Gastrocnemius medialis (tissue), 4 donors: ENCODE measurements at regions not wholly inside any gene's neighbourhood (a gene's known extent, or its start where the extent isn't known, plus 50 kb on each side); places are given as distances from the start of the nearest gene placed in this dataset.
A peak's percentile ranks its signal among the peaks of the same experiment; 100 is the strongest.
"Not testable (repeated sequence)": the region's sequence is repeated elsewhere in the genome, so short reads cannot be mapped to it uniquely, and the experiment has no call there.

Experiments used
- ATAC-seq, 2 donors: fragments of 150-250 bp; one replicate each; pipeline ENCODE4 v1.9.1; 2016
- DNase-seq, 2 donors: peaks; one replicate each; pipeline ENCODE4 v3.0.0-alpha.2; 2019
- H3K27ac ChIP-seq, 4 donors: fragments of 200-600 bp; sonication (generic); 1 replicate in 1 of 4; 2 replicates in 3 of 4; pipeline ENCODE4 v1.5.1; 2016 to 2018; ENCODE audit warnings: mild to moderate bottlenecking in 2 of 4, moderate library complexity in 1 of 4
- H3K27me3 ChIP-seq, 3 donors: fragments of 200-600 bp; sonication (generic) in 2 of 3; 1 replicate in 1 of 3; 2 replicates in 2 of 3; pipeline versions ENCODE4 v1.5.1 to v1.6.0; 2016 to 2019; ENCODE audit warnings: mild to moderate bottlenecking in 1 of 3, moderate library complexity in 1 of 3
- H3K36me3 ChIP-seq, 2 donors: fragments of 200-600 bp; sonication (generic) in 1 of 2; one replicate each; pipeline ENCODE4 v1.5.1; 2017 to 2018
- H3K4me1 ChIP-seq, 2 donors: fragments of 200-600 bp; sonication (generic) in 1 of 2; one replicate each; pipeline ENCODE4 v1.5.1; 2016 to 2017; ENCODE audit warnings: mild to moderate bottlenecking in 2 of 2
- H3K4me3 ChIP-seq, 4 donors: fragments of 200-600 bp; sonication (generic) in 3 of 4; 1 replicate in 1 of 4; 2 replicates in 3 of 4; pipeline ENCODE4 v1.5.1; 2016 to 2019; ENCODE audit warnings: mild to moderate bottlenecking in 2 of 4
- H3K9me3 ChIP-seq, 3 donors: fragments of 200-600 bp; sonication (generic) in 2 of 3; 1 replicate in 1 of 3; 2 replicates in 2 of 3; pipeline ENCODE4 v1.5.1; 2016 to 2019
- POLR2A ChIP-seq, 2 donors: fragments of 450-650 bp; IDR thresholded peaks; one replicate each; pipeline ENCODE4 v1.6.1; 2017; ENCODE audit warnings: antibody characterized with exemption in 2 of 2, mild to moderate bottlenecking in 2 of 2, moderate library complexity in 2 of 2
- in situ Hi-C, 4 donors: fragments of 200-750 bp; cut with MboI; loops; one replicate each; pipeline versions ENCODE4 v1.15.0 to v1.8.0; 2017; ENCODE audit warnings: low sequenced_read_pairs in 4 of 4
- intact Hi-C: fragments of 100-400 bp; cut with DNase I; formaldehyde crosslinking; loops from one replicate; pipeline ENCODE4 v1.15.1; 2023; ENCODE audit warnings: low total_unique reads
- TF ChIP-seq, protein P1 (sequence below), 5 experiments: fragments of 450-650 bp in 3 of 5; fragments of 200-600 bp in 2 of 5; sonication (generic) in 2 of 5; IDR thresholded peaks in 4 of 5; conservative IDR thresholded peaks in 1 of 5; 1 replicate in 4 of 5; 2 replicates in 1 of 5; pipeline ENCODE4 v1.5.1; 2016 to 2019; ENCODE audit warnings: antibody characterized with exemption in 5 of 5, mild to moderate bottlenecking in 3 of 5, moderate library complexity in 3 of 5

DNA sequence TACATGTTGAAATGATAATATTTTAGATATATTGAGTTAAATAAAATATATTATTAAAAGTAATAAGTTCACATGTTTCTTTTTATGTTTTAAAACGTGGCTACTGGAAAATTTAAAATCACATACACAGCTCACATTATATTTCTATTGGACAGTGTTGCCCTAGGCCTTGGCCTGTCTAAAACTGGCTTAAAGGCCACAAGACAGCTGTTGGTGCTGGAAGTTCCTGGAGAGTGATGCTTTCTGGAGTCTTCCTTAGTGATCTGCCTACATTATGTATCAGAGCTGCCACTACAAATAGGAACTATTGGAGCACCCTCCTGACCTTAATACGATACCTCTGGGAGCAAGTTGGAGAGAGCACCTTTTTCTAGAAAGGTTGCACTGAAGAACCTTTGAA is 254.1 kb upstream of the C2CD4B start:
- no peak for ATAC-seq
- TF ChIP-seq POLR2A (IDR thresholded peaks at IDR 0.05), result no peak
- TF ChIP-seq, protein P1, sequence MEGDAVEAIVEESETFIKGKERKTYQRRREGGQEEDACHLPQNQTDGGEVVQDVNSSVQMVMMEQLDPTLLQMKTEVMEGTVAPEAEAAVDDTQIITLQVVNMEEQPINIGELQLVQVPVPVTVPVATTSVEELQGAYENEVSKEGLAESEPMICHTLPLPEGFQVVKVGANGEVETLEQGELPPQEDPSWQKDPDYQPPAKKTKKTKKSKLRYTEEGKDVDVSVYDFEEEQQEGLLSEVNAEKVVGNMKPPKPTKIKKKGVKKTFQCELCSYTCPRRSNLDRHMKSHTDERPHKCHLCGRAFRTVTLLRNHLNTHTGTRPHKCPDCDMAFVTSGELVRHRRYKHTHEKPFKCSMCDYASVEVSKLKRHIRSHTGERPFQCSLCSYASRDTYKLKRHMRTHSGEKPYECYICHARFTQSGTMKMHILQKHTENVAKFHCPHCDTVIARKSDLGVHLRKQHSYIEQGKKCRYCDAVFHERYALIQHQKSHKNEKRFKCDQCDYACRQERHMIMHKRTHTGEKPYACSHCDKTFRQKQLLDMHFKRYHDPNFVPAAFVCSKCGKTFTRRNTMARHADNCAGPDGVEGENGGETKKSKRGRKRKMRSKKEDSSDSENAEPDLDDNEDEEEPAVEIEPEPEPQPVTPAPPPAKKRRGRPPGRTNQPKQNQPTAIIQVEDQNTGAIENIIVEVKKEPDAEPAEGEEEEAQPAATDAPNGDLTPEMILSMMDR (IDR thresholded peaks at IDR 0.05 in 4 of 5, conservative IDR thresholded peaks at IDR 0.05 in 1 of 5), result no peak
- intact Hi-C loops, result no loop called here
- H3K4me1 ChIP-seq, result peaks cover 4 to 23% of the 10 kb centered on the region in 2 donors
- in situ Hi-C loops, result no loop called here
- H3K9me3 ChIP-seq, result no peaks in the 10 kb centered on the region
- no peaks in the 10 kb centered on the region for H3K27me3 ChIP-seq
- no peak overlapping the region for H3K4me3 ChIP-seq
- no peak overlapping the region for H3K27ac ChIP-seq
- no peaks in the 10 kb centered on the region for H3K36me3 ChIP-seq
- DNase-seq, result no peak

DNA sequence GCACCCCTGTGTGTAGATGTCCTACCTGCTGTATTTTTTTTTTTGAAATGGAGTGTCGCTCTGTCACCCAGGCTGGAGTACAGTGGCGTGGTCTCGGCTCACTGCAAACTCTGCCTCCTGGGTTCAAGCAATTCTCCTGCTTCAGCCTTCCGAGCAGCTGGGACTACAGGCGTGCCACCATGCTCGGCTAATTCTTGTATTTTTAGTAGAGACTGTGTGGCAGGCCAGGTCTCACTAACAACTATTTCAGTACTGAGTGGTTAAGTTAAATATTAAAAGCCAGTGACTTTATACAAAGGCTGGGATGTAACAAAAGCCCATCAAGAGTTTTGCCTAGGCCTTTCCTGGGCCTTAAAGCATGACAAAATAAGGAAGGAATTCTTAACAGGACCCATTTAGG is 255.3 kb upstream of the C2CD4B start:
- in situ Hi-C loops, H3K36me3 ChIP-seq: not testable (repeated sequence)

DNA sequence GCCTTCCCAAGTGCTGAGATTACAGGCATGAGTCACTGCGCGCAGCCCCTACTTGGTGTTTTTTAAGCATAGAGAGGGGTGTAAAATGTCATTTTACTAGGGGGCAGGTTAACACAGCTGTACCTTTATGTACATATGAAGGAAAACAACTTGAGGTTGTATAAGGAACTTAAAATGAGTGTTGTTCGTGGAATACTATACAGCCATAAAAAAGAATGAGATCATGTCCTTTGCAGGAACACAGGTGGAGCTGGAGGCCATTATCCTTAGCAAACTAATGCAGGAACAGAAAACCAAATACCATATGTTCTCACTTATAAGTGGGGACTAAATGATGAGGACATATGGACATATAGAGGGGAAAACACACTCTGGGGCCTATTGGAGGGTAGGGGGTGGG is 256.2 kb upstream of the C2CD4B start:
- Histone ChIP-seq H3K27ac (no peak overlapping the region), H3K4me3 (no peak overlapping the region), H3K9me3 (no peaks in the 10 kb centered on the region), H3K36me3 (no peaks in the 10 kb centered on the region), H3K4me1 (peaks cover 3 to 23% of the 10 kb centered on the region in 2 donors), H3K27me3 (no peaks in the 10 kb centered on the region)
- in situ Hi-C loops (no loop called here), intact Hi-C loops (no loop called here)
- DNase-seq (no peak), ATAC-seq (no peak)
- TF ChIP-seq, protein P1 (IDR thresholded peaks at IDR 0.05 in 4 of 5, conservative IDR thresholded peaks at IDR 0.05 in 1 of 5), result no peak
- TF ChIP-seq POLR2A (IDR thresholded peaks at IDR 0.05), result no peak

More for the DNA sequence above, 255.3 kb upstream of the C2CD4B start:
- H3K4me3 ChIP-seq, ATAC-seq, DNase-seq, intact Hi-C loops, H3K27ac ChIP-seq, H3K27me3 ChIP-seq, H3K9me3 ChIP-seq: not testable (repeated sequence)
- H3K4me1 ChIP-seq, result peaks cover 3 to 23% of the 10 kb centered on the region in 2 donors

DNA sequence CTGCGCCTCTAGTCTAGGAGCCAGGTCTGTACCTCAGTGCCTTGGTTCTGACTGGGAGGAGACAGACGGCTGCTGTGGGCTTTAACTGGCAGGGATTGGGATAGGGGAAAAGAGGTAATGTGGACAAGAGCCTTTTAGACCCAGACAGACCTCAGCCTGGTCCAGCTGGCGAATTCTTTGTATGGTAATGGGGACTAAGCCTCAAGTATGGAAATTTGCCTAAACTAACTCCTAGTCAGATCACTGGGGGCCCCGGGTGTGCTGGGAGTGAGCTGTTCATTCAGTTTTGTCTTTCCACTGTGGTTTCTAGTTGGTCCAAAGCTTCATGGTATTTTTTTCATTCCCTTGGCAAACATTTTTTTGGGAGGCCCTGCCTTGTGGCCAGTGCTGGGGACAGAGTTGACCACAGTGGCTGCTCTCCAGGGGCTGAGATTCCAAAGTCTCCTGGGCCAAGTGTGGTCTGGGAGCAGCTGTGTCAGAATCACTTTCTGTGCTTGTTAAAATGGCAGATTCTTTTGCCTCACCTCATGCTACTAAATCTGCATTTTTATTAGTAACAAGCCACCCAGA is 261.4 kb upstream of the C2CD4B start:
- H3K9me3 ChIP-seq, result no peaks in the 10 kb centered on the region
- in situ Hi-C loops (no loop called here), intact Hi-C loops (no loop called here)
- no peaks in the 10 kb centered on the region for H3K27me3 ChIP-seq
- H3K4me1 ChIP-seq, result peaks cover 16 to 42% of the 10 kb centered on the region in 2 donors
- no peak overlapping the region for H3K4me3 ChIP-seq
- ATAC-seq, result peak in 1 of 2 donors; percentile 45
- H3K36me3 ChIP-seq, result no peaks in the 10 kb centered on the region
- no peak for TF ChIP-seq POLR2A (IDR thresholded peaks at IDR 0.05)
- TF ChIP-seq, protein P1 (IDR thresholded peaks at IDR 0.05 in 4 of 5, conservative IDR thresholded peaks at IDR 0.05 in 1 of 5), result no peak
- DNase-seq, result peak in 1 of 2 donors; percentile 27
- H3K27ac ChIP-seq, result peak overlapping the region in 2 of 4 donors; percentile 7 to 21

DNA sequence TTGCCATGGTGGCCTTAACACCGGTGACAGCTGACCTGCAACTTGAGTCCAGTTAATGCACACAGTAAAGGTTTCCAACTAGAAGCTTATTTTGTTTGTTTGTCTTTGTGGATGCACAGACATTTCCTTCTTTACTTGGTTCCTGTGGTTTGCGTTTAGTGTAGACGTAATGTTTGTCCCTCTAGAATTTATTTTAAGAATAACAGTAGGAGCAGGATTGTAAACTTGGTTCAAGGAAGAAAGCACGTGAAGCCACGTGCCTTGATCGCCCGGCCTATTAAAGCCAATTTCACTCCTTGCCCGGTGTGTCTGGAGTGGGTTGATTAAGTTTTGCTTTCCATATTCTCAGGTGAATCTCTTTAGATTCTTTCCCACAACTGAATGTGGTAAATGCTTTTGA is 263.2 kb upstream of the C2CD4B start:
- TF ChIP-seq, protein P1 (IDR thresholded peaks at IDR 0.05 in 4 of 5, conservative IDR thresholded peaks at IDR 0.05 in 1 of 5), result no peak
- Histone ChIP-seq H3K4me3 (no peak overlapping the region), H3K27me3 (no peaks in the 10 kb centered on the region), H3K4me1 (peaks cover 34 to 58% of the 10 kb centered on the region in 2 donors), H3K27ac (peak overlapping the region in 1 of 4 donors; percentile 2), H3K9me3 (no peaks in the 10 kb centered on the region), H3K36me3 (no peaks in the 10 kb centered on the region)
- intact Hi-C loops (no loop called here), in situ Hi-C loops (no loop called here)
- DNase-seq, result no peak
- ATAC-seq, result no peak
